ENCODE measurements at regions not wholly inside any gene's neighbourhood (a gene's known extent, or its start where the extent isn't known, plus 50 kb on each side); places are given as distances from the start of the nearest gene placed in this dataset.

DNA sequence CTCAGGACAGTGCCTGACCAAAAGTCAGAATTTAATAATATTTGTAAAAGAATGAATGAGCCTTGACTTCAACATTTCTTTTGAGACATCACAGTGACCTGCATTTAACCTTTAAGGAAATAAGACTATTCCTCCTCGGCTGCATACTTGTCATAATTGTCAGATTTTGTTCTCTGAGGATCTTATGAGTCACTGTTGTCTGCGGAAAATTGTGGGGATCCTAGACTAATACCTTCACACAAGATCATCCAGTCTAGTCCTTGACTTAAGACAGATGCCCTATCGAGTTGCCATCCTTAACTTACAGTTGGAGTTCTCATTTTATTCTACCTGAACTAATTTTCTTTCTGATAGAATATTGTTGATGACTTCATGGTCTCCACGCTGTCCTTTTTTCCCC is 198.4 kb downstream of the DLEU7 start:
- TF ChIP-seq GATA2 (IDR thresholded peaks at IDR 0.05; ENCODE audit: low read depth, low read length) (no peak), GATA3 (IDR thresholded peaks at IDR 0.05; ENCODE audit: low read depth, low read length) (no peak)

All from SH-SY5Y (cell line).